Stimulated activated CD4-positive, alpha-beta T cell treated with anti-CD3 and anti-CD28 coated beads, TNF-alpha, amount 100 ng/mL, for 4 hours (primary cell): ENCODE measurements at regions not wholly inside any gene's neighbourhood (a gene's known extent, or its start where the extent isn't known, plus 50 kb on each side); places are given as distances from the start of the nearest gene placed in this dataset.
A peak's percentile ranks its signal among the peaks of the same experiment; 100 is the strongest.
"Not testable (repeated sequence)": the region's sequence is repeated elsewhere in the genome, so short reads cannot be mapped to it uniquely, and the experiment has no call there.

Source experiments
- DNase-seq, 3 experiments: peaks; one replicate each; pipeline ENCODE4 v3.0.0-alpha.2; 2020; ENCODE audit warnings: low read depth in 3 of 3

DNA sequence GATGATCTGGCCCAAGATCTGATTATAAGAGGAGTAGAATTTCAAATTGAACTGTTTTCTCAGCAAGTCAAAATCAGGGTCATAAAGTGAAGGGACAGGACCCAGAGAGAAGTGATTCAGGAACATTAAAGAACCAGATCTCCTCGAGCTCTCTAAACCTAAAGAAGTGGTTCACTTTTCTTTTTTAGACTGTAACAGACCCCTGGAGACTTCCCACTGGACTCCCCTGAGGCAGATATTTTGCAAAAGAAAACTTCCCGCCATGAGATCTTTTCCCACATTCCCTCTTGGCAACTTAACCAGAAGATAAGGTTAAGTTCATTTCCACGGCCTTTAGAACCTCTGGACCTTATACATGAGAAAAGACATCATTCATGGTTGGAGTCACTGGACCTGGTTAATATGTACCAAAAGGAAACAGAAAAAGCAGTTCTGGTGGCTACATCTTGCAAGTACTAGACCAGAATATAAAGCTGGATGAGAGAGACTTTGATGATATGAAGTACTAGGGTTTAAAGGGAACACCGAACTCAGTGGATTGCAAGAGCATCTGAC lies 1061.4 kb downstream of the MRPL39 start:
- no peak for DNase-seq

DNA sequence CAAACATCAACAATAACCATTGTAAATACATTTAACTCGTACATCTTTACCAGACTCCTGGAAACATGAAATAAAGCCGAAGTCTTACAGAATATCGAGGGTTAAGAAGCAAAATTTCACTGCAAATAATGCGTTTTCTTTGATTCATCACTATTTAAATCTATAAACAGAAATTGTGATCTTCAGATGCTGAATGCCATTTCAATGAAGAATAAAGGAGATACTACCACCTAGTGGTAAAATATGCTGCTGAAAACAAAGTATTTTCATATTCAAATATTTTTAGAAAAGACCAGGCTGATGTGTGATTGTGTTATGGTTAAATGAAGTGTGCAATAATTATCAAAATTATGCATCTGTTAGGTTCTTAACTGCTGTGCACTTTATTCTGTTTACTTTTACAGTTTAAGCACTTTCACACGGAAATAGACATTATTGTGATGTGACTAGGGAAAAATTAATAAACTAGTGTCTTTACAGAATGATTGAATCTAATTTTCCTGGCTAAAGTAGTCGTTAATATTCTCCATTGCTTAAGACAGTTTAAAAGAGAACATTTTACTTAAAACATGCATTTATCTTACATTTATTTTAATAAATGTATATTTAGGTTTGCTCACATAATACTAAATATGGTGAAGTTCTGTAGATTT lies 1093.1 kb downstream of the MRPL39 start:
- DNase-seq = no peak

DNA sequence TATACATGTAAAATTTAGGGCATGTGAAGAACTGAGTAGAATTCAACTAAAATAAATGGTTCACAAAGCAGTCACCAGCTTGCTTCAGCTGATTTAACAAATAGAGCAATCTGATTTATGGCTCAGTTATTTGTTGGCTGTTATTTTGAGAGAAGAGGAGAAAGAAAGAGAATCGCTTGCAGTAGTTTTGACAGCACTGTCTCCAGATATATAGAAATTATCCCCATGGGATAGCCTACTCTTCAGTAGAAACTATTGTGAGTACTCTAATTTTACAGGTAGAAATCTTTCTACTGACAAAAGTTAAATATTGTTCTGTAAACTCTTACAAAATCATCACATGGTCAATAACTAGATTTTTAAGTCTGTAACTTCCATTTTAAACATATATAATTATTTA lies 1098.2 kb downstream of the MRPL39 start:
- no peak for DNase-seq

DNA sequence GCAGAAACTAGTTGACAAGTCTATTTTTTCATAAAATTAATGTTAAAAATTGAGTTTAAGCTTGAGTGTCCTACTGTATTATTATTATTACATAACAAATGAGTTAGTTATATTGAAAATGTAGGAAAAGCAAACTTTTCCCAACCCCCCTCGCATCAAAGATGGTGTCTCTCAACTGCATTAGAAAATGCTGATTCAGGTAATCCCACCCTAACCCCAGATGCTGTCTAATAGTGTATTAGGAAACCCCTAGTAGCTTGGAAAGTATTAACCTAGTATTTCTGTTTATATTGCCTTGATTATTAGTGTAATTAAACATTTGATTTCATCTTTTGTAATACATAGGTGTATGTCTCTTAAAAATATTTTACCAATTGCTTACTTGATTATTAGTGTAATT lies 1120.3 kb downstream of the MRPL39 start:
- DNase-seq = no peak

DNA sequence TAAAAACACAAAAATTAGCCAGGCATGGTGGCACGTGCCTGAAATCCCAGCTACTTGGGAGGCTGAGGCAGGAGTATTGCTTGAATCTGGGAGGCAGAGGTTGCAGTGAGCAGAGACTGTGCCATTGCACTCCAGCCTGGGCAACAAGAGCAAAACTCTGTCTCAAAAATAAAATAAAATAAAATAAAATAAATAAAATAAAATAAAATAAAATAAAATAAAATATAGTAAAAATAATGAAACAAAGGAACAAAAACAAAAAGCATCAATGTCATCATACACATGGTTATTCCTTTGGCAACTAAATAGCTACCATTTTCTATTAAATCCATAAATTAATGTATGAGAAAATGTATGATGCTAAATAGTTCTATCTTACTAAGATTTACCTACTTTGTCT lies 1123.9 kb downstream of the MRPL39 start:
- DNase-seq = not testable (repeated sequence)

DNA sequence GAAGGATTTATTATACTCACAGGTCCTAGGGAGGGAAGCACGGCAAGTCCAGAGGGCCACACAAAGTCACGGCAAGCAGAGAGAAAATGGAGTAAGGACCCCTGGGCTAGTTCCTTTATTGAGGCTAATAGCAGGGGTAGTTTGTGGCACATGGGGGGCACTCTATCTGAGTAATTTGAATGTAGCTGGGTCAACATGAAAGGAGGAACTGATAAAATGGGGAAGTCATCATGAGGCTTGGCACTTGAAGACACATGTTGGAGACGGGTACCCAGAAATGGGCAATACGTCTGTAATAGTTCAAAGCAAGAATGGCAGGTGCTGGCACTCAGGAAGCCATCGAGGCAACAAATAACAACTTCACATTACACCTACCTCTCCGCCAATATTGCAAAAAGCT lies 1136.4 kb downstream of the MRPL39 start:
- DNase-seq = no peak

DNA sequence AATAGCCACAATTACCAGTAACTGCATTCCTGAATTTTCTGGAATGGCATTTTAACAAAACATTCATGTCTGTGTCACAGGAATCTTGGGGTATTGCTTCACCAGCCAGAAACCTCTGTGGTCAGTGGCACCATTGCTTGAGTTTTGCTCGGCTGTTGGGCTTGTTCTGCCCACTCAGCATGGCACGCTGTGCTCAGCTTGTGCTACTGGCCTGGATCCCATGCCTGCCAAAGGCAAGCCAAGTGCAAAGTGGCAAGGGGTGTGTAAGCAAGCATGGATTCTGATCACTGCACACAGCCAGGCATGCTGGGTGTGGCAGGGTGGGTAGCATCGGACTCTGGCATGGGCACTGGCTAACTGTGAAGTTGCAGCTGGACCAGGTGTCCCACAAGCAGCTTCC lies 1150.9 kb downstream of the MRPL39 start:
- DNase-seq = no peak

DNA sequence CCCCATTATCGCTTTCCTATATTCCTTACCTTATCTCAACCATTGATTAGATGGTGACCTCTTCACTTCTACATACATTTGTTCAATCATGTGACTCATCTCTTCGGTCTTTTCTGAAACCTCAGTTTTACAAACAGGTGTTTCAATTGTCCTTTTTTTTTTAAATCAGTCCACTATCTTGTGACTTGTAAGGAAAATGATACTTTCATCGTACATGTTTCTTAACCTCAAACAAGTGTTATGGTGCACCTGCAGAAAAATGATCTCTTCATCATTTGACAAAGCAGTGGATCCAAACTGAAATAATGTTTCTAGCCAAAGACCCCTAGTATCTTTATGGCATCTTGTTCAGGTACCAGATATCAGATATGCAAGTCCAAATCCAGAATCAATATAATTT lies 1157.2 kb downstream of the MRPL39 start:
- no peak for DNase-seq

DNA sequence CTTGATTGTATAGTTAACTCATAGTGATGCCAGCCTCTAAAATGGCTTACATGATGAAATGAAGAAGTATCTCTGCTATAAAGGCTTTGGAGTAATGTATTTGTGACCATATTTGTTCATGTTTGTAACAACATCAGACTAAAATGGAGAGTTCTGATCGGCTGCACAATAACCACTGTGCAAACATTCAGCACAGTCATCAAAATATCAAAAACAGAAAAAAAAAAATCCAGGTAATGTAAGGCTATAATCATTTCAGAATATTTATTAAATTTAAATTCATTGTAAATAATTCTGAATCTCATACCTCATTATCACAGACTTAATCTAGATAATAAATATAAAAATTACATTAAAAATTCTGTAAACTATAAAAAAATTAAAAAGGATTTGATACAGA lies 1161.8 kb downstream of the MRPL39 start:
- no peak for DNase-seq

DNA sequence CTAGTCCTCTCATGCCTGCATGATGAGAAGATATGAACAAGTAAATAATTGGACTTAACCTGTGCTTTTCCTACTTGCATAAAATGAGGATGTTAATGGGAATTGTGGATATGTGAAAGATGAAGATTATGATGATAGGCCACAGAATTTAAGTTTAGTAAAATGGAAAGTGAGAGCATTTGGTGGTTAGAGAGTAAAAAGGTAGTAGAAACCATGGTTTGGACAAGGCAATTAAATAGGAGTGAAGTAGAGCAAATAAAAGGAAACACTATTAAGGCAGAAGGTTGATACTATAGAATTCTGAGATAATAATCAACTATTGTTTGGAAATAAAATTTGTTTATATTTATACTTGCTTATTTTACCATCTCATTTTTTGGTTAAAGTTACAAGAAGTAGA lies 1162.5 kb downstream of the MRPL39 start:
- DNase-seq = no peak

DNA sequence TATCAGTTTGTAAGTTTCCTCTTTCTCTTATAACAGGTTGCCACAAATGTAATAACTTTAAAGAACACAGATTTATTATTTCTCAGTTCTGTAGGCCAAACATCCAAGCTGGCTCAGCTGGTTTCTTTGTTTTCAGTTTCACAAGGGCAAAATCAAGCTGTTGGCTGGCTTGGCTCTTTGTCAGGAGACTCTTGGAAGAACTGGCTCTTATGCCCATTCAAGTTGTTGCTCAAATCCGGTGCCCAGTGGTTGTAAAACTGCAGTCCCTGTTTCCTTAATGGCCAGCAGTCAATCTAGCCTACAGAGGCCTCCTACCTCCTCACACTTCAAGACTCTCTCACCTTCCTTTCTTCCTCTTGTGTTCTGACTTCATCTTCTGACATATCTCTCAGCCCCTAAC lies 1171.0 kb downstream of the MRPL39 start:
- no peak for DNase-seq

DNA sequence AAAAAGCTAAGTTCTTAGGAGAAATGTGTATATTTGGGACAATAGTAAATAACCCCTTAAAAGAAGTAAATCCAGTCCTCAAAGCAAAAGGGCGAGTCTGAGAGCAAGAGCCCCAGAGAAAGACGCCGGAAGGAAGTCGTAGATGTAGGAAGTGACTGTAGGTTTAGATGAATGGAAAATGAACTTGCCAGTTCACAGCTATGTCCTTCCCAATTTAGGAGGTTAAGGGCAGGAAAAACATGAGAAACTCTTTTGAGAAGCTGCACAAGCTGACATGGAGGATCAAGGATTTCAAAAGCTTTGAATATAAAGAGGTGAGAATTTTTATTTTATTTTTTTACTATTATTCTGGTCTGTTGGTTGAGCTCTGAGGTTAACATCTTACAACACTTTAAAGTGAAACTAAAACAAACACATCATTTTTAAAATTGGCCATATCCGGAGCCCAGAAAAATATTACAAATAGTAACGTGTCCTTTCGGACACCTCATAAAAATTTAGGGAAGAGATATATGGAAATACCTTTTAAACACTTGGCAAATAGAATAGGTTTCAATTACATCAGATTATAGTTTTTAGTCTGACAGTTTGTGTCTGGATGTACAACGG lies 1178.6 kb downstream of the MRPL39 start:
- no peak for DNase-seq

DNA sequence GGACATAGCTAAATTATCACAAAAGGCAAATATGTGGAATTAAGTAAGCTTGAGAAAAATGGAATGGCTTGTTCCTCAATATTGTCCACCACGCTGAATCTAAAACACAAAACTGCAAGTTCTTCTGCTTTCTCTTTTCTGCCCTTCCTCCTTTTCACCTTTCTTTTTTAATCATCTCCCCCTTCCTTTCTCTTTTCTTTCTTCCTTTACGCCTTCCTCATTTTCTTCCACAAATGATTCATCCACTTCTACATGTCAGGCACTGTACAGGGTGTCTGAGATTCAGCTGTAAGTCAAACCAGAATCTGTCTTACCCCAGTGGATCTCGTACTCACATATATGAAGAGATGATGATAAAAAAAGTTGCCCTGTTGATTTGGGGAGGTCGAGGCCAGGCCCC lies 1182.5 kb downstream of the MRPL39 start:
- no peak for DNase-seq

DNA sequence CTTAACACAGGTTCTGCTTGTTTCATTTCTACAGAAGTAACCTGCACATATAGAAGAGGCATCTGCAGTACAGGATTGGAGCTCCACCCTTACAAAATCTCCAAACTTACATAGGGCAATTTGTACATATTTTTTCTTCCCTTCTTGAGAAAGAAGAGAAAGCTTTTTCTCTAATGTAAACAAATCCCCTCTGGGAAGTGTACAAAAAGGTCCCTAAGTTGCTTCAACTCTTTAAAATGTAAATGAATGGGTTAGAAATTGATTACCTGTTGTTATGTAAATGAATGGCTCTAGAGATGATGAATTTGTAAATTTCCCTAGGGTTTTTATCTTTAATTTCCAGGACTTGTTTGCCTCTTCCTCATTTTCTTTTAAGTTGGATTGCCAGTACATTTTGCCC lies 1183.7 kb downstream of the MRPL39 start:
- DNase-seq = no peak

DNA sequence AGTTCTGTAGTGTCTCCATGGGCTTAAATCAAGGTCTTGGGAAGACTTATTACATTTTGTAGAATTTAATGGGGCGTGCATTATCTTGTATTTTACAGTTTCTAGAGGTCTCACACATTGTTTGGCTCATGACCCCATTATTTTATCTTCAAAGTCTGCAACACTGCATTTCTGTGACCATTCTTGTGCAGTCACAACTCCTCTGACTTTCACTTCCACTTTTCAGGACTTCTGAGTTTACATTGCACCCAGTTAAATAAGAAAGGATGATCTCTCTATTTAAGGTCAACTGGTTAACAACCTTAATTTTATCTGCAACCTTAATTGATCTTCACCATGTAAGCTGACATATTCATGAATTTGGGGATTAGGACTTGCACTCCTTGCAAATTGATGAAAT lies 1186.6 kb downstream of the MRPL39 start:
- no peak for DNase-seq

DNA sequence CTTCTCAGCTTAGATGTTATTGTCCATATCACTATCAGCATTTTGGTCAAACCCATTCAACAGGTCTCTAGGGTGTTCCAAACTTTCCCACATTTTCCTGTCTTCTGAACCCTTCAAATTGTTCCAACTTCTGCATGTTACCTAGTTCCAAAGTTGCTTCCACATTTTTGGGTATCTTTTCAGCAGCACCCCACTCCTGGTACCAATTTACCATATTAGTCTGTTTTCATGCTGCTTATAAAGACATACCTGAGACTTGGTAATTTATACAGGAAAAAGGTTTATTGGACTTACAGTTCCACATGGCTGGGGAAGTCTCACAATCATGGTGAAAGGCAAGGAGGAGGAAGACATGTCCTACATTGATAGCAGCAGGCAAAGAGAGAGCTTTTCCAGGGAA lies 1187.6 kb downstream of the MRPL39 start:
- DNase-seq = not testable (repeated sequence)

DNA sequence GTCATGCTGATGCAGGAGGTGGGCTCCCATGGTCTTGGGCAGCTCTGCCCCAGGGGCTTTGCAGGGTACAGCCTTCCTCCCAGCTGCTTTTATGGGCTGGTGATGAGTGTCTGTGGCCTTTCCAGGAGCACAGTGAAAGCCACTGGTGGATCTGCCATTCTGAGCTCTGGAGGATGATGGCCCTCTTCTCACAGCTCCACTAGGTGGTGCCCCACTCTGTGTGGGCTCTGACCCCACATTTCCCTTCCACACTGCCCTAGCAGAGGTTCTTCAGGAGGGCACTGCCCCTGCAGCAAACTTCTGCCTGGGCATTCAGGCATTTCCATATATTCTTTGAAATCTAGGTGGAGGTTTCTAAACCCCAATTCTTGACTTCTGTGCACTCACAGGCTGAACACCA lies 1188.6 kb downstream of the MRPL39 start:
- DNase-seq = no peak

DNA sequence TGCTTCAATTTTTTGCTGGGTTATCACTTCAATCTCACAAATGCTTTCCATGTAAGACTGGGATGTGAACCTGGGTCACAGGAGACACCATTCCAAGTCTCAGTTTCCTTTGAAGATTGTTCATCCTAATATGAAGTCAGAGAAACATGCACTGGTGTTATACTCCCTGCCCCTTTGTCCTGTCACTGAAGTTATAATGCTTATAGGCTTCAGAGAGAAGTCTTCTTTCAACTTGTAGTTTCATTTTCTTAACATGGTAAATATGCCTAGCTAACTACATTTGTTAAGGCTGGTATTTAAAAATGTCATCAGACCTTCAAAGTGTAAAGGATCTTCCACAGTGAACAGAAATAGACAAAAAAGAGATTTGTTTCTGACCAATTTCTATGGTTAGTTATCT lies 1195.9 kb downstream of the MRPL39 start:
- no peak for DNase-seq

DNA sequence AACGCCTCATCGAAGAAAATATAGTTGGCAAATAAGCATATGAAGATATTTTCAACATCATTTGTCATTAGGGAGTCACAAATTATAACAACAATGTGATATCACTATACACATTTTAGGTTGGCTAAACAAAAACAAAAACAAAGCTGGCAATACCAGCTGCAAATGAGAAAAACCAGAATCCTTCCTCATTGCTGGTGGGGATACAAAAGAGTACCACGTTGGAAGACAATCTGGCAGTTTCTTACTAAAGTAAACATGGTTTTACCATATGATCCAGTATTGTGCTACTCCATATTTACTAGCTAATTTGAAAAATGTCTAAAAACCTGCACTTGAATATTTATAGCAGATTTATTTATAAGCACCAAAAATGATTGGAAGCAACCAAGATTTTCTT lies 1204.1 kb downstream of the MRPL39 start:
- no peak for DNase-seq

DNA sequence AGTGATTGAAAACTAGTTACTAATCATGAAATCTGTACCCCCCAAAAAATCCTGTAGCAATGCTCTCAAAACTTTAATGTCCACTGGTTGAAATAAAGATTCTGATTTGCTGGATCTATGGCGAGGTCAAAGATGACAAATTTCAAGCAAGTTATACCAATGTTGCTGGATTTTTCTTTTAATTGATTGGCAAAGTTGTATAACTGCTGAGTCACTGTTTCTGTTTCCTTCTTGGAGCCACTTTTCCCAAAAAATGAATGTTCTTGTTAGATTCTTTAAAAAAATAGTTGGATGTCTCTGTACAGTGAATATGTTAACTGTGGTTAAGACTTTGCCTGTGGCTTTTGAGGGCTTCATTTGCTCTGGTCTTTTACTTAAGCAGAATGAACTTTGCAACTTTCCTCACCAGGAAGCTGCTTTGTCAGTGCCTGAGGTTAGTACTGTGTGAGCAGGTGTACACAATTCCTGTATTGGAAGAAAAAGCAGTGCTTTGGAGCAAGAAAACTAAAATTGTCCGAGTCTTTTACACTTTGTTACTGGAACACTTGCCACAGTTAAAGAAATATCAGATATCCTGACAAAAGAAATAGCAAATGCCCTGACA lies 1211.9 kb downstream of the MRPL39 start:
- no peak for DNase-seq

DNA sequence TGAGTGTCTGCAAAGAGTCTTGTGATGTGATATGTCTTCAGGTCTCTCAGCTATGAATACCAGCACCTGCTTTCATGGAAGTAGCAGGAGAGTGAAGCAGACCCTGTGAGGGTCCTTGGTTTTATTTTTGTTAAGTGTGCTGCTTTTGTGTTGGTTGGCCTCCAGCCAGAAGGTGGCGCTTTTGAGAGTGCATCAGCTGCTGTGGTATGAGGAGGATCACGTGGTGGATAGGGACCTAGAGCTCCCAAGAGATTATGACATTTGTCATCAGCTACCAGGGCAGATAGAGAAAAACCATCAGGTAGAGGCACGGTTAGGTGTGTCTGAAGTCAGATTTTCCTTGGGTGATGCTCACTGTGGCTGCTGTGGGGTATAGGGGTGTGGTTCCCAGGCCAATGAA lies 1232.1 kb downstream of the MRPL39 start:
- DNase-seq = peak in 1 of 3 experiments; percentile 1

DNA sequence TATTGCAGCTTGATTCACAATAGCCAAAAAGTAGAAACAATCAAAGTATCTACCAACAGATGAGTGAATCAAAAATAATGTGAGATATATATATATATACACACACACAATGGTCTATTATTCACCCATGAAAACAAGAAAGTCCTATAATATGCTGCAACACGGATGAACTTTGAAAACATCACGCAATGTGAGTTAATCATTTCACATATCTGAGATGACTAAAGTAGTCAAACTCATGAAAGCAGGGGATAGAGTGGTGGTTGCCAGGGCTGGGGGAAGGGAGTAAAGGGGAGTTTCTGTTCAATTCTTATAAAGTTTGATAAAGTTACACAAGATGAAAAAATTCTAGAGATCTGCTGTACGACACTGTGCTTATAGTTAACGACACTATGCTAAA lies 1234.8 kb downstream of the MRPL39 start:
- no peak for DNase-seq

DNA sequence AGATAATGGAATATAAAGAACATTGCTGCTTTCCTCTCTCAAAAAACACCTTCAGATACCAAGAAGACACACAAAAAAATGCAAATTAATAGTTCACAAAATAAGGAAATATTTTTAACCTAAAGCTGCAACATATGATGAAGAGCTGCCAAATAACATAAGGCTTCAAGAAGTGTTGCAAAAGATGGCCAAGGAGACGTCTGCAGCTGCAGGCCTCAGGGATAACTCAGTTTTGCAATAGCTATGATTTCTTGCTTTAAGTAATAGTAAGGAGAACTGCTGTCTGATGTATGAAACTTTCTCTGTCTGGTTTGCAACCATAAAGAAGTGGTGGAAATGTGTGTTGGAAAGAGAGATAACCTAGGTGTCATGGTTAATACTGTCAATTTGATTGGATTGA lies 1237.5 kb downstream of the MRPL39 start:
- DNase-seq = no peak
